IMR-90 (cell line): ENCODE measurements at regions not wholly inside any gene's neighbourhood (a gene's known extent, or its start where the extent isn't known, plus 50 kb on each side); places are given as distances from the start of the nearest gene placed in this dataset.

Experiments
- ATAC-seq: fragments of 200-7000 bp; cut with Tn5 transposase; 2 replicates; pipeline ENCODE4 v1.9.1; 2020; ENCODE audit warnings: low read depth, mild to moderate bottlenecking, moderate library complexity
- BruUV-seq: library from RNA; stranded (reverse); fragments of 400-500 nt; replicated peaks from 2 replicates; lab custom pipeline; 2021; lab: Mats Ljungman, UMichigan
- CTCF ChIA-PET: fragments of 300-600 bp; formaldehyde crosslinking; extraction: SDS; loops from one replicate; lab custom pipeline; 2021; ENCODE audit warnings: antibody characterized with exemption; lab: Yijun Ruan, JAX
- POLR2A ChIA-PET: fragments of 300-600 bp; sonication (Branson Sonifier 250); formaldehyde crosslinking; loops from one replicate; lab custom pipeline; 2022; ENCODE audit warnings: antibody characterized with exemption; ENCODE audit not compliant: unreplicated experiment; lab: Charles Lee
- DNase-seq: peaks from one replicate; pipeline ENCODE4 v3.0.0; 2013
- H2AFZ ChIP-seq: replicated peaks from 2 replicates; pipeline ENCODE3; 2013; ENCODE audit warnings: low read length, mild to moderate bottlenecking; ENCODE audit not compliant: poor library complexity
- H2AK5ac ChIP-seq: 2 replicates; pipeline ENCODE4 v1.6.1; 2013; ENCODE audit warnings: low read depth, low read length, inconsistent platforms
- H2AK9ac ChIP-seq: replicated peaks from 2 replicates; pipeline ENCODE3; 2013; ENCODE audit warnings: mild to moderate bottlenecking, low read depth, low read length, moderate library complexity; ENCODE audit not compliant: poor library complexity
- H2BK120ac ChIP-seq: 2 replicates; pipeline ENCODE4 v1.6.1; 2013; ENCODE audit warnings: low read depth, low read length, inconsistent platforms
- H2BK15ac ChIP-seq: 3 replicates; pipeline ENCODE4 v1.6.1; 2013; ENCODE audit warnings: low read depth, low read length, inconsistent platforms
- H2BK20ac ChIP-seq: 2 replicates; pipeline ENCODE4 v1.6.1; 2013; ENCODE audit warnings: low read depth, mild to moderate bottlenecking, inconsistent platforms, low read length, moderate library complexity
- H2BK5ac ChIP-seq: 2 replicates; pipeline ENCODE4 v1.6.1; 2013; ENCODE audit warnings: mild to moderate bottlenecking, low read depth, low read length, inconsistent platforms; ENCODE audit not compliant: poor library complexity, severe bottlenecking
- H3K14ac ChIP-seq: replicated peaks from 2 replicates; pipeline ENCODE4 v1.6.1; 2013; ENCODE audit warnings: low read depth, low read length, inconsistent platforms
- H3K18ac ChIP-seq: 2 replicates; pipeline ENCODE4 v1.6.1; 2013; ENCODE audit warnings: low read depth, low read length, control low read depth
- H3K23ac ChIP-seq: 2 replicates; pipeline ENCODE4 v1.6.1; 2013; ENCODE audit warnings: low read depth, low read length, inconsistent platforms
- H3K27ac ChIP-seq: 2 replicates; pipeline ENCODE4 v1.5.1; 2013; ENCODE audit warnings: mild to moderate bottlenecking, control low read depth, low read length; ENCODE audit not compliant: insufficient read depth
- H3K27me3 ChIP-seq: 2 replicates; pipeline ENCODE4 v1.6.1; 2013; ENCODE audit warnings: low read length; ENCODE audit not compliant: control insufficient read depth, insufficient read depth
- H3K36me3 ChIP-seq: 2 replicates; pipeline ENCODE4 v1.6.1; 2013; ENCODE audit warnings: low read length, mixed read lengths; ENCODE audit not compliant: control insufficient read depth, insufficient read depth
- H3K4ac ChIP-seq: 2 replicates; pipeline ENCODE4 v1.6.1; 2013; ENCODE audit warnings: low read depth, low read length, inconsistent platforms
- H3K4me1 ChIP-seq: 2 replicates; pipeline ENCODE4 v1.6.1; 2013; ENCODE audit warnings: low read length, mixed read lengths; ENCODE audit not compliant: control insufficient read depth, insufficient read depth
- H3K4me2 ChIP-seq: 2 replicates; pipeline ENCODE4 v1.6.1; 2013; ENCODE audit warnings: low read depth, mild to moderate bottlenecking, control low read depth, low read length, moderate library complexity
- H3K4me3 ChIP-seq: 2 replicates; pipeline ENCODE4 v1.5.1; 2013; ENCODE audit warnings: low read depth, mild to moderate bottlenecking, control low read depth, low read length, moderate library complexity; ENCODE audit not compliant: insufficient read depth
- H3K56ac ChIP-seq: 2 replicates; pipeline ENCODE4 v1.6.1; 2013; ENCODE audit warnings: low read length, inconsistent platforms; ENCODE audit not compliant: insufficient read depth; ENCODE audit errors: extremely low read depth
- H3K79me1 ChIP-seq, 2 experiments: 2 replicates each; pipeline ENCODE4 v1.6.1; 2013; ENCODE audit warnings: low read length in 2 of 2, inconsistent platforms in 1 of 2, low read depth in 1 of 2
- H3K9ac ChIP-seq: 2 replicates; pipeline ENCODE4 v1.6.1; 2013; ENCODE audit warnings: low read depth, low read length, control low read depth
- H3K9me1 ChIP-seq: 2 replicates; pipeline ENCODE4 v1.6.1; 2013; ENCODE audit warnings: low read length, inconsistent platforms; ENCODE audit not compliant: insufficient read depth
- H3K9me3 ChIP-seq: 2 replicates; pipeline ENCODE4 v1.6.1; 2013; ENCODE audit warnings: low read length; ENCODE audit not compliant: control insufficient read depth, insufficient read depth
- H4K20me1 ChIP-seq: 2 replicates; pipeline ENCODE4 v1.6.1; 2013; ENCODE audit warnings: low read length, inconsistent platforms; ENCODE audit not compliant: insufficient read depth
- H4K5ac ChIP-seq: 2 replicates; pipeline ENCODE4 v1.6.1; 2013; ENCODE audit warnings: mild to moderate bottlenecking, low read depth, low read length, control low read depth
- H4K8ac ChIP-seq, 2 experiments: 2 replicates each; pipeline ENCODE4 v1.6.1; 2013; ENCODE audit warnings: low read depth in 2 of 2, low read length in 2 of 2, control low read depth in 1 of 2, inconsistent platforms in 1 of 2
- H4K91ac ChIP-seq: 2 replicates; pipeline ENCODE4 v1.6.1; 2013; ENCODE audit warnings: low read depth, low read length, inconsistent platforms; ENCODE audit not compliant: insufficient read depth
- BHLHE40 ChIP-seq: fragments of 150-350 bp; IDR thresholded peaks from 2 replicates; pipeline ENCODE4 v1.6.1; 2016; ENCODE audit warnings: mild to moderate bottlenecking, low read depth, low read length
- CEBPB ChIP-seq: IDR thresholded peaks from 2 replicates; pipeline ENCODE4 v1.6.1; 2012; ENCODE audit warnings: low read depth, low read length, improper control_type of control experiment
- CHD1 ChIP-seq: IDR thresholded peaks from 2 replicates; pipeline ENCODE4 v1.6.1; 2012; ENCODE audit warnings: low read depth, low read length, improper control_type of control experiment
- CTCF ChIP-seq: conservative IDR thresholded peaks from 2 replicates; pipeline ENCODE4 v1.5.1; 2012; ENCODE audit warnings: mild to moderate bottlenecking, low read depth, low read length, improper control_type of control experiment
- ELK1 ChIP-seq: fragments of 150-350 bp; IDR thresholded peaks from 2 replicates; pipeline ENCODE4 v1.6.1; 2016; ENCODE audit warnings: low read depth, mild to moderate bottlenecking, low read length, moderate library complexity, borderline replicate concordance
- FOS ChIP-seq: fragments of 150-350 bp; IDR thresholded peaks from 2 replicates; pipeline ENCODE4 v1.6.1; 2016; ENCODE audit warnings: low read depth, low read length
- MAFK ChIP-seq: IDR thresholded peaks from 2 replicates; pipeline ENCODE4 v1.6.1; 2012; ENCODE audit warnings: low read depth, low read length, improper control_type of control experiment
- MAZ ChIP-seq: IDR thresholded peaks from 2 replicates; pipeline ENCODE4 v1.6.1; 2012; ENCODE audit warnings: low read depth, mild to moderate bottlenecking, low read length, improper control_type of control experiment, moderate library complexity, borderline replicate concordance
- MXI1 ChIP-seq: IDR thresholded peaks from 2 replicates; pipeline ENCODE4 v1.6.1; 2012; ENCODE audit warnings: low read depth, mild to moderate bottlenecking, low read length, moderate library complexity, borderline replicate concordance
- POLR2A ChIP-seq: IDR thresholded peaks from 2 replicates; pipeline ENCODE4 v1.6.1; 2012; ENCODE audit warnings: mild to moderate bottlenecking, low read depth, low read length
- RAD21 ChIP-seq: IDR thresholded peaks from 2 replicates; pipeline ENCODE4 v1.6.1; 2012; ENCODE audit warnings: low read length, improper control_type of control experiment
- RCOR1 ChIP-seq: IDR thresholded peaks from 2 replicates; pipeline ENCODE4 v1.6.1; 2012; ENCODE audit warnings: mild to moderate bottlenecking, low read length, improper control_type of control experiment; ENCODE audit not compliant: insufficient replicate concordance
- RFX5 ChIP-seq: IDR thresholded peaks from 2 replicates; pipeline ENCODE4 v1.8.0; 2012; ENCODE audit warnings: low read depth, mild to moderate bottlenecking, low read length, moderate library complexity
- SMC3 ChIP-seq: fragments of 150-350 bp; IDR thresholded peaks from 2 replicates; pipeline ENCODE4 v1.6.1; 2016; ENCODE audit warnings: low read depth, mild to moderate bottlenecking, antibody characterized with exemption, low read length, moderate library complexity
- USF2 ChIP-seq: fragments of 150-350 bp; IDR thresholded peaks from 2 replicates; pipeline ENCODE4 v1.6.1; 2017; ENCODE audit warnings: mild to moderate bottlenecking, antibody characterized with exemption, low read length, low read depth
- WGBS, 2 experiments: methylation state at CpG; one replicate each; pipeline versions ENCODE4 v1.1.5 to v1.1.7; 2013; ENCODE audit warnings: missing lambda C conversion rate in 2 of 2; ENCODE audit not compliant: insufficient read length in 1 of 2; ENCODE audit errors: extremely low coverage in 2 of 2; 5-methylcytosine and 5-hydroxymethylcytosine counted together
- dilution Hi-C: fragments of 300-500 bp; cut with HindIII; formaldehyde crosslinking; loops from one replicate; pipeline ENCODE4 v1.14.3; 2018; ENCODE audit warnings: low sequenced_read_pairs; ENCODE audit not compliant: unreplicated experiment
- in situ Hi-C: fragments of 300-500 bp; cut with MboI; formaldehyde crosslinking; loops from 3 replicates; pipeline ENCODE4 v1.14.3; 2019; ENCODE audit warnings: low sequenced_read_pairs, inconsistent platforms, mixed read lengths
- intact Hi-C: fragments of 100-400 bp; cut with micrococcal nuclease; formaldehyde crosslinking; loops from 2 replicates; pipeline ENCODE4 v1.10.0; 2022

- Histone ChIP-seq H4K5ac (no peak overlapping the region), H2BK15ac (no peak overlapping the region), H3K4me2 (no peak overlapping the region), H3K79me1 (no peaks in the 10 kb centered on the region), H4K20me1 (no peaks in the 10 kb centered on the region), H3K18ac (no peak overlapping the region), H2BK5ac (no peak overlapping the region), H3K9ac (no peak overlapping the region), H2AFZ (no peak overlapping the region), H2BK20ac (no peak overlapping the region), H3K27ac (no peak overlapping the region), H3K27me3 (no peaks in the 10 kb centered on the region), H4K91ac (no peak overlapping the region), H3K36me3 (no peaks in the 10 kb centered on the region), H3K9me3 (no peaks in the 10 kb centered on the region), H2BK120ac (no peak overlapping the region), H2AK9ac (no peak overlapping the region), H3K23ac (no peak overlapping the region), H2AK5ac (no peak overlapping the region), H3K4me3 (no peak overlapping the region), H3K4me1 (no peaks in the 10 kb centered on the region), H3K56ac (no peak overlapping the region), H3K9me1 (no peaks in the 10 kb centered on the region), H4K8ac (no peak overlapping the region), H3K4ac (no peak overlapping the region), H3K14ac (no peak overlapping the region)
- CTCF ChIA-PET: no interaction called here
- dilution Hi-C loops (no loop called here), in situ Hi-C loops (no loop called here), intact Hi-C loops (no loop called here)
- POLR2A ChIA-PET: no interaction called here
- WGBS, 2 experiments: no CpG with 5 or more reads among the region's 8 CpGs
- ATAC-seq (no peak), DNase-seq (no peak)
- TF ChIP-seq MAFK (no peak), USF2 (no peak), CEBPB (no peak), SMC3 (no peak), ELK1 (no peak), BHLHE40 (no peak), FOS (no peak), RCOR1 (no peak), POLR2A (no peak), MAZ (no peak), CTCF (no peak), RAD21 (no peak), RFX5 (no peak), MXI1 (no peak), CHD1 (no peak)
- BruUV-seq: no TSS peak
These were observed 1002.5 kb upstream of the LCORL start for GRCh38 chr4:19024047-19024446.
